ENCODE measurements at regions not wholly inside any gene's neighbourhood (a gene's known extent, or its start where the extent isn't known, plus 50 kb on each side); places are given as distances from the start of the nearest gene placed in this dataset.

DNA sequence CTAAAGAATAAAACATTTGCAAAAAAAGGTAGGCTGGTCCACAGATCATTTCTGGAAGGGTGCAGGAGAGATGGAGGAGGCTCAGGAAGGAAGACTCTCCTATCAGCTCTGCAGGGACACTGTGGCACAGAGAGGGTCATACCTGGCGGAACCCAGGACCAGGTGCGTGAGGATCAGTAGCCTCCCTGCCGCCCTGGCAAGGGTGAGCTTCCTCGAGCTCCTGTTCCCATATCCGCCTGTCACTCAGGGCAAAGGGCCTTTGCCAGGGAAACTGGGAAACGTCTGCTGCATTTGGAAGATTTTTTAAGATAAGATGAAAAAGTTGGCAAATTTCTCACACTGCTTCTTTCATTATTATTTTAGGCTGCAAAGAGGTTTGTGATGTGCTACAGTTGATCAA, 112.1 kb upstream of the TIAM1 start:
- Histone ChIP-seq H4K20me1 (replicated peaks; ENCODE audit: control insufficient read depth, insufficient read depth, low read length) (no peaks in the 10 kb centered on the region; the same call in 1 of the 2 replicates), H3K79me2 (ENCODE audit: control insufficient read depth, insufficient read depth, low read length) (no peaks in the 10 kb centered on the region), H3K4me3 (no peak overlapping the region), H3K9me1 (ENCODE audit: control insufficient read depth, insufficient read depth, low read length) (peaks cover 4% of the 10 kb centered on the region), H3K4me1 (replicated peaks in 1 of 2; ENCODE audit: control insufficient read depth in 2 of 2, insufficient read depth in 2 of 2, low read length in 2 of 2) (no peaks in the 10 kb centered on the region), H3K9ac (ENCODE audit: insufficient read depth in 1 of 2, low read depth in 2 of 2, low read length in 2 of 2) (no peak overlapping the region), H2AFZ (ENCODE audit: low read depth, low read length) (no peak overlapping the region), H3K36me3 (ENCODE audit: control insufficient read depth, insufficient read depth, low read length) (no peaks in the 10 kb centered on the region), H3K27me3 (ENCODE audit: control insufficient read depth in 2 of 2, insufficient read depth in 2 of 2, low read length in 2 of 2) (peaks cover 6 to 11% of the 10 kb centered on the region in 2 experiments; a peak in 3 of 5 replicates), H3K4me2 (ENCODE audit: insufficient read depth, low read length) (no peak overlapping the region), H3K9me3 (replicated peaks; ENCODE audit: control insufficient read depth, insufficient read depth, low read depth, low read length) (no peaks in the 10 kb centered on the region), H3K27ac (ENCODE audit: extremely low read depth, low read depth, low read length) (no peak overlapping the region)
- intact Hi-C loops (cut with micrococcal nuclease) (loop anchor here (5.0 kb wide), 1 partner anchor 126 kb away; no protein-coding TSS in a partner anchor), in situ Hi-C loops (cut with MboI) (no loop called here)
- no TSS peak for BruUV-seq (replicated peaks)
- ATAC-seq (no peak), DNase-seq (ENCODE audit: extremely low read depth in 1 of 4, low spot score in 3 of 4) (no peak), FAIRE-seq (no peak)
- WGBS (ENCODE audit: insufficient coverage, low coverage, missing lambda C conversion rate) = 2% methylated on average over 6 of the region's 6 CpGs
- TF ChIP-seq, protein P1, sequence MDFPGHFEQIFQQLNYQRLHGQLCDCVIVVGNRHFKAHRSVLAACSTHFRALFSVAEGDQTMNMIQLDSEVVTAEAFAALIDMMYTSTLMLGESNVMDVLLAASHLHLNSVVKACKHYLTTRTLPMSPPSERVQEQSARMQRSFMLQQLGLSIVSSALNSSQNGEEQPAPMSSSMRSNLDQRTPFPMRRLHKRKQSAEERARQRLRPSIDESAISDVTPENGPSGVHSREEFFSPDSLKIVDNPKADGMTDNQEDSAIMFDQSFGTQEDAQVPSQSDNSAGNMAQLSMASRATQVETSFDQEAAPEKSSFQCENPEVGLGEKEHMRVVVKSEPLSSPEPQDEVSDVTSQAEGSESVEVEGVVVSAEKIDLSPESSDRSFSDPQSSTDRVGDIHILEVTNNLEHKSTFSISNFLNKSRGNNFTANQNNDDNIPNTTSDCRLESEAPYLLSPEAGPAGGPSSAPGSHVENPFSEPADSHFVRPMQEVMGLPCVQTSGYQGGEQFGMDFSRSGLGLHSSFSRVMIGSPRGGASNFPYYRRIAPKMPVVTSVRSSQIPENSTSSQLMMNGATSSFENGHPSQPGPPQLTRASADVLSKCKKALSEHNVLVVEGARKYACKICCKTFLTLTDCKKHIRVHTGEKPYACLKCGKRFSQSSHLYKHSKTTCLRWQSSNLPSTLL (IDR thresholded peaks at IDR 0.05) = no peak
- TF ChIP-seq CEBPB (tag; IDR thresholded peaks at IDR 0.05) = no peak
- TF ChIP-seq, protein P2, sequence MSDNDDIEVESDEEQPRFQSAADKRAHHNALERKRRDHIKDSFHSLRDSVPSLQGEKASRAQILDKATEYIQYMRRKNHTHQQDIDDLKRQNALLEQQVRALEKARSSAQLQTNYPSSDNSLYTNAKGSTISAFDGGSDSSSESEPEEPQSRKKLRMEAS (CRISPR knock-in tag; IDR thresholded peaks at IDR 0.05) = no peak
- no peak for TF ChIP-seq DMBX1 (CRISPR knock-in tag; IDR thresholded peaks at IDR 0.05; ENCODE audit: borderline replicate concordance)
- TF ChIP-seq SMAD2 (IDR thresholded peaks at IDR 0.05; ENCODE audit: low read depth, low read length) = no peak
- TF ChIP-seq, protein P3, sequence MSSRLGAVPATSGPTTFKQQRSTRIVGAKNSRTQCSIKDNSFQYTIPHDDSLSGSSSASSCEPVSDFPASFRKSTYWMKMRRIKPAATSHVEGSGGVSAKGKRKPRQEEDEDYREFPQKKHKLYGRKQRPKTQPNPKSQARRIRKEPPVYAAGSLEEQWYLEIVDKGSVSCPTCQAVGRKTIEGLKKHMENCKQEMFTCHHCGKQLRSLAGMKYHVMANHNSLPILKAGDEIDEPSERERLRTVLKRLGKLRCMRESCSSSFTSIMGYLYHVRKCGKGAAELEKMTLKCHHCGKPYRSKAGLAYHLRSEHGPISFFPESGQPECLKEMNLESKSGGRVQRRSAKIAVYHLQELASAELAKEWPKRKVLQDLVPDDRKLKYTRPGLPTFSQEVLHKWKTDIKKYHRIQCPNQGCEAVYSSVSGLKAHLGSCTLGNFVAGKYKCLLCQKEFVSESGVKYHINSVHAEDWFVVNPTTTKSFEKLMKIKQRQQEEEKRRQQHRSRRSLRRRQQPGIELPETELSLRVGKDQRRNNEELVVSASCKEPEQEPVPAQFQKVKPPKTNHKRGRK (tag; IDR thresholded peaks at IDR 0.05) = no peak
- no peak for TF ChIP-seq HIVEP1 (CRISPR knock-in tag; IDR thresholded peaks at IDR 0.05)
- TF ChIP-seq, protein P4, sequence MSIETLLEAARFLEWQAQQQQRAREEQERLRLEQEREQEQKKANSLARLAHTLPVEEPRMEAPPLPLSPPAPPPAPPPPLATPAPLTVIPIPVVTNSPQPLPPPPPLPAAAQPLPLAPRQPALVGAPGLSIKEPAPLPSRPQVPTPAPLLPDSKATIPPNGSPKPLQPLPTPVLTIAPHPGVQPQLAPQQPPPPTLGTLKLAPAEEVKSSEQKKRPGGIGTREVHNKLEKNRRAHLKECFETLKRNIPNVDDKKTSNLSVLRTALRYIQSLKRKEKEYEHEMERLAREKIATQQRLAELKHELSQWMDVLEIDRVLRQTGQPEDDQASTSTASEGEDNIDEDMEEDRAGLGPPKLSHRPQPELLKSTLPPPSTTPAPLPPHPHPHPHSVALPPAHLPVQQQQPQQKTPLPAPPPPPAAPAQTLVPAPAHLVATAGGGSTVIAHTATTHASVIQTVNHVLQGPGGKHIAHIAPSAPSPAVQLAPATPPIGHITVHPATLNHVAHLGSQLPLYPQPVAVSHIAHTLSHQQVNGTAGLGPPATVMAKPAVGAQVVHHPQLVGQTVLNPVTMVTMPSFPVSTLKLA (conservative IDR thresholded peaks at IDR 0.05) = no peak
- no peak for TF ChIP-seq ZNF507 (tag; conservative IDR thresholded peaks at IDR 0.05)
- TF ChIP-seq TAL1 (IDR thresholded peaks at IDR 0.05) = no peak
- ChIA-PET POLR2A (no interaction called here), CTCF (ENCODE audit: low intra/inter-chr PET ratio) (no interaction called here)
